Cerebellar nuclear complex (tissue), 1 donor: ENCODE measurements at regions not wholly inside any gene's neighbourhood (a gene's known extent, or its start where the extent isn't known, plus 50 kb on each side); places are given as distances from the start of the nearest gene placed in this dataset.
"Not testable (repeated sequence)": the region's sequence is repeated elsewhere in the genome, so short reads cannot be mapped to it uniquely, and the experiment has no call there.

Experiments
- DNase-seq, 2 experiments: peaks; one replicate each; lab custom pipeline; 2025; lab: John Stamatoyannopoulos, UW

DNA sequence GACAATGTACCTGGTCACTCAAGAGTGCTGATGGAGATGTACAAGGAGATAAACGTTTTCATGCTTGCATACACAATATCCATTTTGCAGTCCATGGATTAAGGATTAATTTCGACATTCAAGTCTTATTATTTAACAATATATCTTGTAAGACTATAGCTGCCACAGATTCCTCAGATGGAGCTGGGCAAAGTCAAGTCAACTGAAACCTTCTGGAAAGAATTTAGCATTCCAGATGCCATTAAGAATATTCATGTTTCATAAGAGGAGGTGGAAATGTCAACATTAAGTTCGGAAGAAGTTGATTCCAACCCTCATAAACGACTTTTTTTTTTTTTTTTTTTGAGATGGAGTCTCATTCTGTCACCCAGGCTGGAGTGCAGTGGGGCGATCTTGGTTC lies 126.0 kb downstream of the SHANK2 start:
- DNase-seq: not testable (repeated sequence)

DNA sequence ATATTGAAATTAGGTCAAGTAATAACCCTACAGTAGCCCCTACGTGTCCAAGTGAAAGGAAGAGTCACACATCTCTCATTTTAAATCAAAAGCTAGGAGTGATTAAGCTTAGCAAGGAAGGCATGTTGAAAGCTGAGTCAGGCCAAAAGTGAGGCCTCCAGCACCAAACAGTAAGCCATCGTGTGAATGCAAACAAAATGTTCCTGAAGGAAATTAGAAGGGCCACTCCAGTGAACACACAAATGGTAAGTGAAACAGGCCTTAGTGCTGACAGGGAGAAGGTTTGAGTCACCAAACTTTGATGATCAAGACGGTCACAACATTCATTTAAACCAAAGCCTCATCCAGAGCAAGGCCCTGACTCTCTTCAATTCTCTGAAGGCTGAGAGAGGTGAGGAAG lies 127.2 kb downstream of the SHANK2 start:
- no peak for DNase-seq

DNA sequence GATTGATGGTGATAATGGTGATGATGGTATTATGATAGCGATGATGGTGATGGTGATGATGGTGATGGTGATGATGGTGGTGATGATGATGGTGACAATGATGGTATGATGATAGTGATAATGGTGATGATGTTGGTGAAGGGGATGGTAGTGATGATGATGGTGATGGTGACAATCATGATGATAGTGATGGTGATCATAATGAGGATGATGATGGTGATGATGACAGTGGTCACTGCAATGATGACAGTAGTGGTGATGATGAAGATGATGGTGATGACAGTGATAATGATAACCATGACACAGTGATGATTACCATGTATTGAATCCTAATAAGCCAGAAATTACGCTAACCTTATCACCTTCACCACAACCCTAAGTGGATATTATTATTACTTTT lies 128.2 kb downstream of the SHANK2 start:
- DNase-seq: no peak

DNA sequence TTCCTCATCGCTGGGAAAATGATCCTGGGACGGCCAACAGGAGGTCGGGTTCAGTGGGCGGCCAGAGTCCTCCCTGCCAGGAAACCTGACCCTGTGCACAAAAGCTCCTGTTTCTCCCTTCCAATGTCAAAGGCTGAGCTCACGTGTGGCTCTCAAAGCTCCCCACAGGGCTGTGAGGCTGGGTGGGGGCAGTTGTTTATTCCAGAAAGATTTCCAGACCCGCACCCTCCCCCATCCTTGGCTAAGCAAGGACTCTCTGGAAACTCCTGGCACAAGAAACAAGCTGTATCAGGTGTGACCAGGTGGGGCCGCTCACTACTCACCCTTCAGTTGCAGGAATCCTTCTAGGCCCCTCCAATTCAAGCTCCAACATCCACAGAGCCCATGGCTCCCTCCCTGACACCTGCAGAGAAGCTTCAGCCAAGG lies 131.9 kb downstream of the SHANK2 start:
- DNase-seq: no peak

DNA sequence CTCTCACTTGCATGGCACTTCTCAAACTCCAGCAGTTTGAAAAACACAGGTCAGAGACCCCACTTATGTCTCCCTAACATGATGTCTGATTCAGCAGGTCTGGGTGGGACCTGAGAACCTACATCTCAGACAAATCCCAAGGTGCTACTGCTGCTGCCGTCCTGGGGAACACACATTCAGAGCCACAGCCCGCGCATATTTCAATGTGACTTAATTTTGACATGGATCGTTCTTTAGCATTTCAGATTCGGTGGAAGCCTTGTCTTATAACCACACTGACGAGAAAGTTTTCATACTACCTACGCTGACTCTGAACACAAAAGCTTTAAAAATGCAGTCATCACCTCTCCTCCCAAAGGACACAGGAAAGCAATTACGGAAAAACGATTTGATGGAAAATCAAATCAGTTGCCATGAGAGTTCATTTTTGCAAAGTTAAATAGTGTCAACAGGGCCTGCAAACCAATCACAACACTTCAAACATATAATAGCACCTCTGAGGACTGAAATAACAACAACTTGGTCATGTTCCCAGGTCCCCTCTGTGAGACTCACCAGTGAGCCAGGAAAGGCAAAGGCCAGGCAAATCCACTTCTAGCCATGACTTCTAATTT lies 132.6 kb downstream of the SHANK2 start:
- no peak for DNase-seq

DNA sequence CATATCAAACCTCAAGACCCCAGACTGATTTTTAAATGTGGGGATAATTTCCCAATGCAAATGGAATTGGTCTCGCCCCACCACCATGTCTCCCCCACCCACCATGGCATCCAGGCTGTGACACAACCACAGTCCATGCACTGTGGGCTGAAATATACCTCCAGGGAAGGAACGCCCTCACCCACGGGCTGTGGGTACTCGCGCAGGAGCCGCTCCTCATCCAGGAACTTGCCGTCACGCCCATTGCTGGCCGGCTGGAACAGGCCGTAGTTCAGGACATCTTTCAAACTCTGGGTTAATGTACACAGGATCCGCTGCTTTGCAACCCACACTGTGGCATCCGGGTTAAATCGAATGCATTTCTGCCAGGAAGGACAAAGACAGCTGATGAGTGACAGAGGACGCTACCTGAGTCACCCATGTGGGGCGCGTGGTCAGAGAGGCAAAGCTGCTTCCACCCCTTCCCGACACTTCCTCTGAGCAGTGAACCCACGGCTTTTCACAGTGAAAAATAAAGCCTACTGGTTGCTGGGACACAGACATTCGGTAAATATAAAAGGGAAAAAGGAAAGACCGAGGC lies 133.6 kb downstream of the SHANK2 start:
- DNase-seq: no peak

DNA sequence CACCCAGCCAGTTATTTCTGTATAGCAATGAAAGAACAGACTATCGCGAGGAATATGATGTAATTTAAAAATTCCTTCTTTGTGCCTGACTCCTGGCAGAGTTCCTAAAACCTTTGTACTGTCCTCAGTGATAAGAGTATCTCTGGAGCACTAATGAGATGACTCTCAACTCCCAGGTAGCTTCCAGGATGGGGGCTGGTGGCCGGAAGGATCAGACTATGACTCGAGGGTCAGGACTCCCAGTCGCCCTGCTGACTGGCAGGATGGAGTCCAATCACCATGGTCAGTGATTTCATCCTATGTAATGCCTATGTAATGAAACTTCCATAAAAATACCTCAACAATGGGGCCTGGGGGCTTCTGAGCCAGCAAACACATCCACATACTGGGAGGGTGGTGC lies 135.1 kb downstream of the SHANK2 start:
- DNase-seq: no peak

DNA sequence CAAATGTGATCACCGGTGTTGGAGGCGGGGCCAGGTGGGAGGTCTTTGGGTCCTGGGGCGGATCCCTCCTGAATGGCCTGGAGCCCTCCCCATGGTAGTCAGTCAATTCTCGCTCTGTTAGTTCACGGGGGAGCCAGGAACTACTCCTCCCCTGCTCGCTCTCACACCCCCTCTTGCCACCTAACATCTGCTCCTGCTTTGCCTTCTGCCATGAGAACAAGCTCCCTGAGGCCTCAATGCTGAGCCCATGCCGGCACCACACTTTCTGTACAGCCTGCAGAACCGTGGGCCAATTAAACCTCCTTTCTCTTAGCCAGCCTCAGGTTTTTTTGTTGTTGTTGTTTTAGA lies 135.7 kb downstream of the SHANK2 start:
- DNase-seq: no peak

DNA sequence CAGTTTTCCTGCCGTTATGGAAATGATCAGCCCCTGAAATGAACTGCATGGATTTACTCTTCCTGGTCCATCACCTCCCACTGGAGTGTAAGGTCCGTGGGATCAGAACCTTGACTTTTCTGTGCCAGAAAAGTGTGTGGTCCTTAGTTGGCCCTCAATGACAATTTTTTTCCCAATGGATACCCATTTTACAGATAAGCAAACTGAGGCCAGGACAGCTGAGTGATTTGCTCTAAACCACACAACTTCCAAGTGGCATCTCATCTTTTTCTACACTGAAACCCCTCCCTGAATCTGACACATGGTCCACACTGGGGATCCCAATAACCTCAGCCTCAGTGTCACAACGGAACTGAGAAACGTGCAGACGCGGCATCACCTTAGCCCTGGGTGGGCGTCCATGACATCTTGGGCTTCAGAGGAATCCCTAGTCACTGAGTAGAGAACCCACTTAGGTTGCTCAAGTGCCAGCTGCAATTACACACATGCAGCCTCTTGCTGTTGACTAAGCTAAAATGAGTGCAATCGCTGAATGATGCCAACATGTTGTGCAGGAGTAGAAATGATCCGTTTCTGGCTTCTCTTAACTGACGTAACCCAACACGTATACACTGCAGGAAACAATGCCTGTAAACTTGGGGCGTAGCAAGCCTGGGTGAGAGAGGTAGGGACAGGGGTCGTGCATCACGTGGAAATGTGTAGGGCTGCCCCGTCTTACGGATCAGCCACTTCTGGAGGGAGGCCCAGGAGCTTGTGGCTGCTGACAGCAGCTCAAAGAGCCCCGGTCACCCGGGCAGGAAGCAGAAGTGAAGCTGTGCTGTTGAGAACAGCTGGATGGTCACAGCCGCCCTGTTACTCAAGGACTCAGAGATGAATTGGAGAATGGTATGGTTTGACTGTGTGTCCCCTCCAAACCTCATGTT lies 136.3 kb downstream of the SHANK2 start:
- no peak for DNase-seq

DNA sequence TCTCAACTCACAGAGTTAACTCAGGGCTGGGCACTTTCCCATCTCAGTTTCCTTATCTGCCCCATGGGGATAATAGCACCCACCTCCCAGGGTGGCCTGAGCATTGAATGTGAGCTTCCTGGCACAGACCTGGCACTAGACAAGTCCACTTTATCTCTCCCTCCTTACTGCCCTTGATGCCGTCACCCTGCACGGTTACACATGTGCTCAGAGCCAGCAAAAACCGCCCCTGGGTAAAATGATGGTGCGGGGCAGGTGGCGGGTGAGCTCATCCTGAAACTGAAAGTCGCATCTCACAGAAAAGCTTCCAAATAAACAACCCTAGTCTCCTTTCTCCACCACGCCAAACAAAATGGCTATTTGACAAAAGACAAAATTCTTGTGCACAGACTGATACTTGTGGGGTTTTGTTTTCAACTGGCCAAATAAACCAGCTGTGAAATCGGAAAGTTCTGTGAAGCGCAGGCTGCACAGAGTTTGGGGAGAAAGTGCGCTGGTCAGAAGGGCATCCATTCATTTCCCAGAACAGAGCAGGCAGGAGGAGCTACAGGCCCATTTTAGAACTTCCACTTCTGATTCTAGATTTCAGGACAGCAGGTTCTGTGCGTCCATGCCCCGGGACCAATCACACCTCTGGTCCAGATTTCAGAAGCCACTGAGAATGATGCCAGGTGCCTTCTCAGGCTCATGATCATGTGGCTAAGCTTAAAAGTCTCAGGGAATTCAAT lies 138.1 kb downstream of the SHANK2 start:
- no peak for DNase-seq

DNA sequence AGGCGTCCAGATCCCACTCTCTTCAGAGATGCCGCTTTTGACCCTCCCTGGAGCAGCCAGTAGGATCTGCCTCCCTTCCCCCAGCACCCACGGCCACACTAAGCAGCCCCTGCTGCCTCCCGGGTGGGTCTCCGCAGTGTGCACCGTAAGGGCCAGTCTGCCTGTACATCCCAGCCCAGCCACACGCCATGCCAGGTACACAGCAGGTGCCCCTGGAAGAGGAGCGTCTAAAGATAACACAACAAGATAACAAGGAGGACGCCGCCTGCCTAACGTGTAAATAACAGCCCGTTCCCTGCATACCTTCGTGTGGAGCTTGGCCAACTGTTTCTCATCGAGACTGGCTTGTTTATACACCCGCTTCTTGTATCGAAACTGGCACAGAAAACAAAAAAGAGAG lies 139.4 kb downstream of the SHANK2 start:
- DNase-seq: no peak

DNA sequence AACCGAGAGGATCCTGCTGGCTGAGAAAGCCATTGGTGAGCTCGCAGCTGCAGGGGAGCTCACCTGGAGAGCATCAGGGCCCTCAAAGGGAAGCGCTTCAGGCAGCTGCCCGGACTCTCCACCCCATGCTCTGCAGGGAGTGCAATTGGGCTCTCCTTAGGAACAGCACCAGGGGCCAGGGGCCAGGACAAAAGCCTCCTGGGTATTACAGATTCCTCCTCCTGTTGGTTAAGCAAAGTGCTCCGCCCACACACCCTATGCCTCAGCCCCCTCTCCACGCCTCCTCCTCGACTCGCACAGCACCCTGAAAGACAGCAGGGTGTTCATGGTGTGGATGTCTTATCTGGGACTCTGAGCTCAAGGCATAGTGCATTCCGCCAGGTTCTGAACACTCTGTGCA lies 139.9 kb downstream of the SHANK2 start:
- no peak for DNase-seq

DNA sequence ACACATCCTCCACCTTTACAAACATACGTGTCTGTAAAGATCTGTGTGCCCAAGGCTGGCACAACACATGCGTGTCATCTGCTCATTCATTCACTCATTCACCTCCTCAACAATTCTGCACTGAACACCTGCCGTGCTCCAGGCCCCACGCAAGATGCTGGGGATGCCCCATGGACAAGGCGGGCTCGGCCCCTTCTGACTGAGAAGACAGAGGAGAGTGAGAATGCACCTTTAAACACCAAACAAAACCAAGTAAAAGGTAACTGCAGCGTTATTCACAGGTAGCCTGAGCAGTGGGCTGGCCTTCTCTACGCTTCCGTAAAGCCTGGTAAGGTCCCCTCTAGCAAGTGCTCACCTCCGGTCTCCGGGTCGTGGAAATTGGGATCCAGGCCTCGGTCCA lies 142.8 kb downstream of the SHANK2 start:
- no peak for DNase-seq

DNA sequence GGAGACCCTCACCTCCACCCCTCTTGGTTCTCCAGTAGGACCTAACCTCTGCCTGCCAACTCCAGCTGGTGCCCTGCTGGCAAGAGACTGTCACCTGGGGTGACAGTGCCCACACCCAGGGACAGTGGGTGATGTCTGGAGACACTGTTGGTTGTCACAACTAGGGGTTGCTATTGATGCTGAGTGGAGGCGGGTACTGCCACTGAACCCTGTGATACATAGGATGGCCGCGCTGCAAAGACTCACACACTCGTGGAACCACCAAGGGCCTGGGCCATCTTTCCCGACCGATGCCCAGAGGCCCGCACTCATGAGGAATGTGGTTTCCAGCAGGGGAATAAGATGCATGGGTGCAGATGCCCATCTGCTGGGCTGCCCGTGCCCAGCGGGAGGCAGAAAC lies 143.2 kb downstream of the SHANK2 start:
- no peak for DNase-seq

DNA sequence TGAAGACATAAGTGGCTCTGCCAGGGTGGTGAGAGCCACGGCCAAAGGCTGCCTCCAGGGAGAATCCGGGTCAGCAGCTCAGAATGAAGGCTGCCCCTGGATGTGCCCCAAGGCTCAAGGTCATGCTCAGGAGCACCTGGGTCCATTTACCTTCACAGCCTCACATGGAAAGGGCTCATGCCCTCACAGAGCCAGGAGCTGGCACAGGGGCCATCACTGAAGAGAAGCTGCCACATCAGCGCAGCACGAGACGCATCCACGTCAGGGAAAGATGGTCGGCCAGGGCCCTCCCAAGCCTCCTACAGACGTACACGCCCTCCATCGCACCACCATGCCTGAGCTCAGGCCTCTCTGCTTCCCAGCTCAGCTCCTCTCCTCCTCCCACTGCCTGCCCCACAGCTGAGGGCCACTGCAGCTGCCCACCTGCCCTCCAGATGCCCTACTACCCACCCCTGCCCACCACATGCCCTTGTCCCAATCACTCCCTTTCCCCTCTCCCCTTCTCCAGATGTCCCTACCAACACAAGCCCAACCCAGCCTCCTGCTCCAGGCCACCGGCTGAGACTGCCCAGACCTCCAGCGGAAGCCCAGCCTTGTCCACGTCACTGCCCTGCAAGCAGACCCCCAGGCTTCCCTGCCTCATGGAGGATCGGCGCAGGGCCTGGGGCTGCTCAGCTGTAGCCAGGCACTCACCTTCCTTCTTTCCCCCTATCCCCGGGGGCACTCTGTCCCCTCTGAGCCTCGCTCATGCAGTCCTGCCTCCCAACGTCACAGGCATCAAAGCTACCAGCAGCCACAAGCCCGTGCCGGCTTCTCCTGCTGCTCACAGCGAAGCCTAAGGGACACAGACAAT lies 144.1 kb downstream of the SHANK2 start:
- no peak for DNase-seq

DNA sequence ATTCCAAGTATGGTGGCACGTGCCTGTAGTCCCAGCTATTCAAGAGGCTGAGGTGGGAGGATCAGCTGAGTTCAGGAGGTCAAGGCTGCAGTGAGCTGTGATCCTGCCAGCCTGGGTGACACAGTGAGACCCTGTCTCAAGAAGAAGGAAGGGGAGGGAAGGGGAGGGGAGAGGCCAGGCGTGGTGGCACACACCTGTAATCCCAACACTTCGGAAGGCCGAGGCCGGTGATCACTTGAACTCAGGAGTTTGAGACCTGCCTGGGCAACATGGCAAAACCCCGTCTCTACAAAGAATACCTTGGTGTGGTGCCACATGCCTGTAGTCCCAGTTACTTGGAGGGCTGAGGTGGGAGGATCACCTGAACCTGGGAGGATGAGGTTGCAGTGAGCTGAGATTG lies 145.7 kb downstream of the SHANK2 start:
- DNase-seq: no peak

DNA sequence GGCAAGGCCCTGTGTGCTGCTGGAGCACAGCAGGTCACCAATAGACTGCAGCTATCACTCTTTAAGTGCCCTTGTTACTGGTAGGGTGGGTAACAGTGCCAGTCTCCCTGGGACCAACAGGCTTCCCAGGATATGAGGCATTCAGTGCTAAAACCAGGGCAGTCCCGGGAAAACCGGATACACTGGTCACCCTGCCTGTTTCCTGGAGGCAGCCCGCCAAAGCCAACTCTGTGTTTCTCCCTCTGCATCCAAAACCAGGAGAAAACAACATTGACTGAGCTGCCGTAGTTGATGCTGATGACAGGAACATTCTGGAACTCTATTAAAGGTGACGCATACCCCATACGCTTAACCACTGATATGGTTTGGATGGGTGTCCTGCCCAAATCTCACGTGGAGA lies 149.1 kb downstream of the SHANK2 start:
- DNase-seq: no peak

DNA sequence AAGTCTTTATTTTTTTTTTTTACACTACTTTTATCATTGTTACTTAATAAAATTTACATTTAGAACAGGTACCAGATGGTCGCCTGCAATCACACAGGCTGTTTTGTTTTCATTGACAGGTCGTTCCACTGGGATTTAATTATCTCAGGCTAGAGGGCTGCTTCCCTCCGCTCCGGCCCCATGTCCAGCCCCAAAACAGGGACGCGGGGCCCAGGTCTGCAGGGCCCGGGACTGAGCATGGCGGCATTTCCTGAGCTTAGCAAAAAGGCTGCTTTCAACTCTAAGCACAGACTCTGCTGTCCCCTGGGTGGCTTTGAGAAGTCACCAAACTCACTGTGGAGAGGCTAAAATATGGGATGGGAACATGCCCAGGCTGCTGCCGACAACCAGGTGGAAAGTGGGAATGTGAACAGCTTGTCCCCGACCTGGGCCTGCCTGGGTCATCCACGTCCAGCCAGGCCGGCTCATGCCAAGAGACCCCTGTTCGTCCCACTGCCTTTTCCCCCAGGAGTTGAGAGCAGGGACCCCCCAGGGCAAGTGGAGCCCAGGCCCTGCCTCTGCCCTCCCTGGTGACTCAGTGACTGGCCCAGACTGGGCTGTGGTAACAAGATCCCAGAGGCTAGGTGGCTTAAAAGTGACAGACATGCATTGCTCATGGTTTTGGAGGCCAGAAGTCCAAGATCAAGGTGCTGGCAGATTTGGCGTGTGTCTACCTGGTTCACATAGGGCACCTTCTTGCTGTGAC lies 150.0 kb downstream of the SHANK2 start:
- no peak for DNase-seq

DNA sequence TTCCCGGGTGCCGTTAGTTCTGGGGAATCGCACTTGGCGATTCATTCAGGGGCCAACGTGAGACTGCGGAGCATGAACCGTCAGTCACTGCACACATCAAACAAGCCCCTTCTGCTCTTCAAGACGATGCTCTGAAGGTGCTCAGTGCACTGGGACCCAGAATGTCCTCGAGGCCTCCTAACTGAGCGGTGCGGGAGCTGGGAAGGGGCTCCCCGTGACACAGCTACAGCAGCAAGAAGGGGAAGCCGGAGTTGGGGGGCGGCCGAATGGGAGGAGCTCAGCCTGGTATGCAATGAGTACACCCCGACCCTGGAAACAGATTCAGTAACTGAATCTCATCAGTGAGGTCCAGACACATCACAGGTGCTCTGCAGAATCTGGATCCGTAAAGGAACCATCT lies 150.8 kb downstream of the SHANK2 start:
- DNase-seq: no peak

DNA sequence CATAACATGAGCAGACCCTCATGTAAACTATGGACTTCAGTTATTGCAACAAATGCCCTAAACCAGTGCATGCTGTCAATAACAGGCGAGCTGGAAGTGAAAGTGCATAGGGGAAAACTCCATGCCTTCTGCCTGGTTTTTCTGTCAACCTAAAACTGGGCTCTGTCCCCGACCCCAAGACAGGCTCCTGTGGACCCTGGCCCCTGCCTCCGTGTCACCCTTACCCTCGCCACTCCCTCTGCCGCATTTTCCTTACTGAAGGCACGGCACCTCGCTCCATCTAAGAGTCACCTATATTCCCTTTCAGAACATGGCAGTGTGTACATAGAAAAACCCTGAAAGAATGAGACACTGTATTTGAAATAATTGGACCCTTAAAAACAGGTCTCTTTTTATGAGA lies 151.3 kb downstream of the SHANK2 start:
- no peak for DNase-seq

DNA sequence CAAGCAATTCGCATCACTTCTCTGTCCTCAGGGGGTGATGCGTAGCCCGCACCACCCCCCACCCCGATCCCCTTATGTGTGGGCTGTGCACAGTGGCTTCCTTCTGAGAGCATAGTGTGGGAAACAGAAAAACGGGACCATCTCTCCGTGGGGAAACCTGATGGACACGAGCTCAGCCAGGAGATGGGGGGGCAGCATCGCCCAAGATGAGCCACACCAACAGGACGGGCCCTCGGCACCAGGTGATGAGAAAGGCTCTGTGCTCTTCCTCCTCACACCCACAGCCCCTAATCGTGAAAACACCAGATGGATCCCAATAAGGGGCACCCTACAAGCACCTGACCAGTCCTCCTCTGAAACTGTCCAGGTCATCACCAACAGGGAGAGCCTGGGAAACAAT lies 153.6 kb downstream of the SHANK2 start:
- no peak for DNase-seq
